ENCODE measurements at regions not wholly inside any gene's neighbourhood (a gene's known extent, or its start where the extent isn't known, plus 50 kb on each side); places are given as distances from the start of the nearest gene placed in this dataset.
A peak's percentile ranks its signal among the peaks of the same experiment; 100 is the strongest.

- POLR2A ChIA-PET = no interaction called here
- no peak for FAIRE-seq
Measured at GRCh38 chr5:173771725-173772383, 116.3 kb upstream of the CPEB4 start.

More at GRCh38 chr5:173771725-173772383, 116.3 kb upstream of the CPEB4 start:
- no peaks in the 10 kb centered on the region for H4K20me1 ChIP-seq (ENCODE audit: insufficient read depth, low read length)
- H3K4me3 ChIP-seq (replicated peaks in 1 of 3; ENCODE audit: insufficient read depth in 1 of 3, low read depth in 2 of 3, low read length in 3 of 3) = no peak overlapping the region
- no peak overlapping the region for H3K9ac ChIP-seq (ENCODE audit: insufficient read depth, low read depth, low read length)
- in situ Hi-C loops (cut with HindIII; ENCODE audit: extremely low pct_ligation_motif_present, low pct_unique_long_range_greater_than_20kb) = loop anchor here (25.0 kb wide), 1 partner anchor 190 kb away; no protein-coding TSS in a partner anchor
- H3K27me3 ChIP-seq (ENCODE audit: control insufficient read depth in 1 of 2, insufficient read depth in 2 of 2, low read length in 2 of 2) = no peaks in the 10 kb centered on the region
- CTCF ChIA-PET (ENCODE audit: low intra/inter-chr PET ratio, low total read pairs) = no interaction called here
- H3K36me3 ChIP-seq (replicated peaks in 1 of 2; ENCODE audit: control insufficient read depth in 1 of 2, insufficient read depth in 2 of 2, low read length in 2 of 2) = no peaks in the 10 kb centered on the region
- 0 out of 2 replicates have a peak overlapping the region, but pooled peaks have one; percentile 5 for H3K4me2 ChIP-seq (ENCODE audit: low read depth, low read length)
- ATAC-seq (no peak), DNase-seq (ENCODE audit: low spot score) (no peak)
- no TSS peak for BruUV-seq (replicated peaks)
- TF ChIP-seq ZNF768 (CRISPR knock-in tag; IDR thresholded peaks at IDR 0.05) (peak; percentile 88), ZNF687 (CRISPR knock-in tag; IDR thresholded peaks at IDR 0.05) (peak; percentile 4; the same call in 1 of the 2 replicates), ISL2 (CRISPR knock-in tag; IDR thresholded peaks at IDR 0.05) (no peak)
- peaks cover 53% of the 10 kb centered on the region for H3K4me1 ChIP-seq (ENCODE audit: insufficient read depth, low read length)
- H3K27ac ChIP-seq (ENCODE audit: extremely low read length, insufficient read depth, low read length) = no peak overlapping the region
- H2AFZ ChIP-seq (ENCODE audit: low read length) = no peak overlapping the region
- H3K79me2 ChIP-seq (ENCODE audit: insufficient read depth, low read length) = no peaks in the 10 kb centered on the region
- intact Hi-C loops (cut with micrococcal nuclease; ENCODE audit: unreplicated experiment) = no loop called here
- no peaks in the 10 kb centered on the region for H3K9me3 ChIP-seq (ENCODE audit: low read length)
- 90% methylated on average over 11 of the region's 11 CpGs for WGBS (ENCODE audit: low lambda C conversion rate)

Measured in HepG2 (cell line).